HEK293 (cell line): ENCODE measurements at regions not wholly inside any gene's neighbourhood (a gene's known extent, or its start where the extent isn't known, plus 50 kb on each side); places are given as distances from the start of the nearest gene placed in this dataset.

ENCODE experiments used
- GLI2 ChIP-seq: fragments of 450-650 bp; formaldehyde crosslinking; IDR thresholded peaks from 2 replicates; pipeline ENCODE4; 2017; ENCODE audit warnings: missing biosample characterization, missing genetic modification characterization, low read depth, borderline replicate concordance
- ZNF140 ChIP-seq: fragments of 450-650 bp; formaldehyde crosslinking; IDR thresholded peaks from 2 replicates; pipeline ENCODE4 v1.5.1; 2016; ENCODE audit warnings: missing biosample characterization, missing genetic modification characterization
- TF ChIP-seq, protein P1 (sequence below): fragments of 450-650 bp; formaldehyde crosslinking; IDR thresholded peaks from 2 replicates; pipeline ENCODE4 v1.5.1; 2016; ENCODE audit warnings: missing biosample characterization, missing genetic modification characterization

DNA sequence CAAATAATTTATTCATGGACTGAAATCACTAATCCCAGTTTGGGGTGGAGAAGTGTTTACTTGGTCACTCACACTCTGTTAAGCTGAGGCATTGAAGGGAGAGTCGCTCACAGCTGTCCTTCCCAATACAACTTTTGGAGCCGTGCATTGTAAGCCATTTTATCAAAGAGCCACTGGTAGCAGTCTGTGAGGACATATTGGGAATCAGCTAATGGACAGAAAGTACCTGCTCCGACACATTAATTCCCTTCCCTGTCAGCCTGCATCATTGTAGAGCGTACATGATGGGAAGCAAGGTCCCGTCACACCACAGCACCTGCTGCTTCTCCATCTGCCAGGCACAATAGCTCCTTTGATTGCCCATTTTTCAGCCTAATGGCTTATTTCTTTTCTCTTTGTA lies 643.2 kb downstream of the SQOR start:
- TF ChIP-seq ZNF140 (tag by site-specific recombination) (no peak), GLI2 (no peak)
- TF ChIP-seq, protein P1, sequence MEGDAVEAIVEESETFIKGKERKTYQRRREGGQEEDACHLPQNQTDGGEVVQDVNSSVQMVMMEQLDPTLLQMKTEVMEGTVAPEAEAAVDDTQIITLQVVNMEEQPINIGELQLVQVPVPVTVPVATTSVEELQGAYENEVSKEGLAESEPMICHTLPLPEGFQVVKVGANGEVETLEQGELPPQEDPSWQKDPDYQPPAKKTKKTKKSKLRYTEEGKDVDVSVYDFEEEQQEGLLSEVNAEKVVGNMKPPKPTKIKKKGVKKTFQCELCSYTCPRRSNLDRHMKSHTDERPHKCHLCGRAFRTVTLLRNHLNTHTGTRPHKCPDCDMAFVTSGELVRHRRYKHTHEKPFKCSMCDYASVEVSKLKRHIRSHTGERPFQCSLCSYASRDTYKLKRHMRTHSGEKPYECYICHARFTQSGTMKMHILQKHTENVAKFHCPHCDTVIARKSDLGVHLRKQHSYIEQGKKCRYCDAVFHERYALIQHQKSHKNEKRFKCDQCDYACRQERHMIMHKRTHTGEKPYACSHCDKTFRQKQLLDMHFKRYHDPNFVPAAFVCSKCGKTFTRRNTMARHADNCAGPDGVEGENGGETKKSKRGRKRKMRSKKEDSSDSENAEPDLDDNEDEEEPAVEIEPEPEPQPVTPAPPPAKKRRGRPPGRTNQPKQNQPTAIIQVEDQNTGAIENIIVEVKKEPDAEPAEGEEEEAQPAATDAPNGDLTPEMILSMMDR = no peak
